ENCODE measurements at regions not wholly inside any gene's neighbourhood (a gene's known extent, or its start where the extent isn't known, plus 50 kb on each side); places are given as distances from the start of the nearest gene placed in this dataset.
"Not testable (repeated sequence)": the region's sequence is repeated elsewhere in the genome, so short reads cannot be mapped to it uniquely, and the experiment has no call there.

GRCh38 chr1:200496937-200497336, 87.1 kb upstream of the ZNF281 start:
- Histone ChIP-seq H3K27me3 (no peaks in the 10 kb centered on the region), H3K4me2 (no peak overlapping the region), H3K27ac (no peak overlapping the region), H4K20me1 (no peaks in the 10 kb centered on the region), H3K36me3 (no peaks in the 10 kb centered on the region), H3K4me1 (no peaks in the 10 kb centered on the region), H3K9ac (no peak overlapping the region), H3K4me3 (no peak overlapping the region), H3K9me3 (no peaks in the 10 kb centered on the region)
- no peak for TF ChIP-seq Cebpa-rat (IDR thresholded peaks at IDR 0.05)

- Histone ChIP-seq H3K27me3 (no peaks in the 10 kb centered on the region), H3K4me1 (no peaks in the 10 kb centered on the region), H3K9ac (no peak overlapping the region), H3K4me2 (no peak overlapping the region), H3K27ac (no peak overlapping the region), H4K20me1 (no peaks in the 10 kb centered on the region), H3K36me3 (no peaks in the 10 kb centered on the region), H3K4me3 (no peak overlapping the region), H3K9me3 (no peaks in the 10 kb centered on the region)
- TF ChIP-seq Cebpa-rat (IDR thresholded peaks at IDR 0.05): no peak
Measured at GRCh38 chr1:200495901-200496300, 86.1 kb upstream of the ZNF281 start.

- H3K27ac ChIP-seq: no peak overlapping the region
Measured at GRCh38 chr1:200493344-200493743, 83.5 kb upstream of the ZNF281 start.

GRCh38 chr1:200491103-200491502, 81.3 kb upstream of the ZNF281 start:
- H3K27me3 ChIP-seq: no peaks in the 10 kb centered on the region
- no peak overlapping the region for H3K9ac ChIP-seq
- H3K27ac ChIP-seq: no peak overlapping the region
- H3K9me3 ChIP-seq: no peaks in the 10 kb centered on the region
- H3K4me3 ChIP-seq: no peak overlapping the region
- no peak for TF ChIP-seq Cebpa-rat (IDR thresholded peaks at IDR 0.05)
- no peaks in the 10 kb centered on the region for H3K4me1 ChIP-seq
- no peak overlapping the region for H3K4me2 ChIP-seq
- no peaks in the 10 kb centered on the region for H4K20me1 ChIP-seq
- H3K36me3 ChIP-seq: no peaks in the 10 kb centered on the region

More at GRCh38 chr1:200493344-200493743, 83.5 kb upstream of the ZNF281 start:
- H3K9ac ChIP-seq: no peak overlapping the region
- no peak overlapping the region for H3K4me3 ChIP-seq
- no peaks in the 10 kb centered on the region for H3K4me1 ChIP-seq
- no peaks in the 10 kb centered on the region for H3K36me3 ChIP-seq
- no peaks in the 10 kb centered on the region for H3K27me3 ChIP-seq
- no peak overlapping the region for H3K4me2 ChIP-seq
- no peaks in the 10 kb centered on the region for H4K20me1 ChIP-seq
- TF ChIP-seq Cebpa-rat (IDR thresholded peaks at IDR 0.05): no peak
- no peaks in the 10 kb centered on the region for H3K9me3 ChIP-seq

- H3K36me3 ChIP-seq: no peaks in the 10 kb centered on the region
- no peak overlapping the region for H3K4me2 ChIP-seq
- H3K27me3 ChIP-seq: no peaks in the 10 kb centered on the region
- H3K9ac ChIP-seq: no peak overlapping the region
- no peaks in the 10 kb centered on the region for H3K4me1 ChIP-seq
- H3K9me3 ChIP-seq: no peaks in the 10 kb centered on the region
- no peak overlapping the region for H3K27ac ChIP-seq
- no peak overlapping the region for H3K4me3 ChIP-seq
- TF ChIP-seq Cebpa-rat (IDR thresholded peaks at IDR 0.05): no peak
- no peaks in the 10 kb centered on the region for H4K20me1 ChIP-seq
Measured at GRCh38 chr1:200490183-200490582, 80.3 kb upstream of the ZNF281 start.

- Histone ChIP-seq H3K4me2 (no peak overlapping the region), H3K4me3 (no peak overlapping the region), H3K27ac (no peak overlapping the region), H3K4me1 (no peaks in the 10 kb centered on the region), H3K27me3 (no peaks in the 10 kb centered on the region), H4K20me1 (no peaks in the 10 kb centered on the region), H3K9me3 (no peaks in the 10 kb centered on the region), H3K36me3 (no peaks in the 10 kb centered on the region), H3K9ac (no peak overlapping the region)
- TF ChIP-seq Cebpa-rat (IDR thresholded peaks at IDR 0.05): no peak
Measured at GRCh38 chr1:200488375-200489165, 78.7 kb upstream of the ZNF281 start.

DNA sequence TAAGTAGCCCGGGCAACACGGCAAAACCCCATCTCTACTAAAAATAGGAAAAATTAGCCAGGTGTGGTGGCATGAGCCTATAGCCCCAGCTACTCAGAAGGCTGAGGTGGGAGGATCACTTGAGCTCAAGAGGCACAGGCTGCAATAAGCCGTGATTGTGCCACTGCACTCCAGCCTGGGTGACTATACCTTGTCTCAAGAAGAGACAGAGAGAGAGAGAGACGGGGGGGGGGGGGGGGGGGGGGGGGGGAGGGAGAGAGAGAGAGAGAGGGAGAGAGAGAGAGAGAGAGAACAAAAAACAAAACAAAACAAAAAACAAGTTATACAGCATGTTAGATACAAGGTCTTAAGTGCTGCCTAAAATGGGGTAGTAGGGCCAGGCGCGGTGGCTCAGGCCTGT, 77.8 kb upstream of the ZNF281 start:
- Histone ChIP-seq H4K20me1 (no peaks in the 10 kb centered on the region), H3K4me3 (no peak overlapping the region), H3K9me3 (no peaks in the 10 kb centered on the region), H3K4me2 (no peak overlapping the region), H3K36me3 (no peaks in the 10 kb centered on the region), H3K4me1 (no peaks in the 10 kb centered on the region), H3K27me3 (no peaks in the 10 kb centered on the region), H3K27ac (no peak overlapping the region), H3K9ac (no peak overlapping the region)
- no peak for TF ChIP-seq Cebpa-rat (IDR thresholded peaks at IDR 0.05)

DNA sequence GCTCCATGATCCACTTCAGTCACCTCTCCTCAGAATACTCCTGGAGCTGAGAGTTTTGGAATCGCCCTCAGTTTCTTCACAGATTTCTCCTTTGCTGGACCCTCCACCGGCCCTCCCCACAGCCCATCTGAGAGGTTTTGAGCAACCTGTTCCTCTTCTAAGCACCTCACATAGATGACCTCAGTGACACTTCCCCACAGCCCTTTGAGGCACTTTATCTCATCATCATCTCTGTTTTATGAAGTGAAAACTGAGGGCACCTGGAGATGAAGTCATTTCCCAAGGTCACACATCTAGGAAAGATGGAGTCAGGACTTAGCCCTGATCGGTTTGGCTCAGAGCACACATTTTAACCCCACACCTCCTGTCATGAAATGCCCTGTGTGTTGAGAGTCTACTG, 76.8 kb upstream of the ZNF281 start:
- no peaks in the 10 kb centered on the region for H3K27me3 ChIP-seq
- no peak overlapping the region for H3K9ac ChIP-seq
- H3K27ac ChIP-seq: no peak overlapping the region
- no peaks in the 10 kb centered on the region for H3K9me3 ChIP-seq
- no peaks in the 10 kb centered on the region for H3K4me1 ChIP-seq
- no peak overlapping the region for H3K4me3 ChIP-seq
- H3K36me3 ChIP-seq: no peaks in the 10 kb centered on the region
- no peaks in the 10 kb centered on the region for H4K20me1 ChIP-seq
- H3K4me2 ChIP-seq: no peak overlapping the region
- no peak for TF ChIP-seq Cebpa-rat (IDR thresholded peaks at IDR 0.05)

GRCh38 chr1:200484438-200484946, 74.7 kb upstream of the ZNF281 start:
- H3K4me1 ChIP-seq, H3K9ac ChIP-seq, H4K20me1 ChIP-seq, H3K4me2 ChIP-seq, H3K36me3 ChIP-seq, H3K27me3 ChIP-seq, H3K4me3 ChIP-seq, H3K9me3 ChIP-seq, H3K27ac ChIP-seq: not testable (repeated sequence)

GRCh38 chr1:200483491-200484143, 73.8 kb upstream of the ZNF281 start:
- Histone ChIP-seq H3K27me3 (no peaks in the 10 kb centered on the region), H3K4me3 (no peak overlapping the region), H3K9ac (no peak overlapping the region), H3K27ac (no peak overlapping the region), H3K36me3 (no peaks in the 10 kb centered on the region), H4K20me1 (no peaks in the 10 kb centered on the region), H3K9me3 (no peaks in the 10 kb centered on the region), H3K4me2 (no peak overlapping the region), H3K4me1 (no peaks in the 10 kb centered on the region)
- TF ChIP-seq Cebpa-rat (IDR thresholded peaks at IDR 0.05): no peak
